WTC11 (cell line): ENCODE measurements at regions not wholly inside any gene's neighbourhood (a gene's known extent, or its start where the extent isn't known, plus 50 kb on each side); places are given as distances from the start of the nearest gene placed in this dataset.

Experiments
- ATAC-seq: fragments of 200-7000 bp; cut with Tn5 transposase; 2 replicates; pipeline ENCODE4 v1.10.0; 2021; ENCODE audit warnings: mild to moderate bottlenecking, moderate library complexity
- CTCF ChIA-PET: fragments of 300-600 bp; sonication (Branson Sonifier 250); formaldehyde crosslinking; loops from one replicate; lab custom pipeline; 2021; ENCODE audit warnings: antibody characterized with exemption; lab: Charles Lee
- POLR2A ChIA-PET: fragments of 350-600 bp; sonication (Branson Sonifier 250); formaldehyde crosslinking; loops from one replicate; lab custom pipeline; 2021; ENCODE audit warnings: antibody characterized with exemption; lab: Charles Lee
- DNase-seq: peaks from one replicate; pipeline ENCODE4 v3.0.0; 2021; ENCODE audit warnings: low spot score
- H3K27ac Mint-ChIP-seq: 2 replicates; pipeline ENCODE4 v1.8.0; 2021; ENCODE audit warnings: mixed read lengths
- H3K27me3 Mint-ChIP-seq: 2 replicates; pipeline ENCODE4 v1.8.0; 2021; ENCODE audit warnings: low read depth, mild to moderate bottlenecking, moderate library complexity, mixed read lengths
- H3K36me3 Mint-ChIP-seq: 2 replicates; pipeline ENCODE4 v1.8.0; 2021; ENCODE audit warnings: mixed read lengths
- H3K4me1 Mint-ChIP-seq: 2 replicates; pipeline ENCODE4 v1.8.0; 2022; ENCODE audit warnings: mixed read lengths
- H3K4me3 Mint-ChIP-seq: 2 replicates; pipeline ENCODE4 v1.8.0; 2021; ENCODE audit warnings: mild to moderate bottlenecking, moderate library complexity, mixed read lengths
- H3K9me3 Mint-ChIP-seq: 2 replicates; pipeline ENCODE4 v1.8.0; 2021; ENCODE audit warnings: mixed read lengths
- CREB1 ChIP-seq: sonication (generic); formaldehyde crosslinking; IDR thresholded peaks from 2 replicates; pipeline ENCODE4 v1.8.0; 2023; ENCODE audit warnings: mild to moderate bottlenecking, missing genetic modification reagents
- FOXP4 ChIP-seq: sonication (generic); formaldehyde crosslinking; IDR thresholded peaks from 2 replicates; pipeline ENCODE4 v1.8.0; 2022; ENCODE audit warnings: mild to moderate bottlenecking, missing genetic modification reagents
- IRF2 ChIP-seq: sonication (generic); formaldehyde crosslinking; IDR thresholded peaks from 2 replicates; pipeline ENCODE4 v1.8.0; 2022; ENCODE audit warnings: low read depth, missing genetic modification reagents, borderline replicate concordance
- JAZF1 ChIP-seq: fragments of 250-450 bp; sonication (Bioruptor Pico); IDR thresholded peaks from 2 replicates; pipeline ENCODE4 v1.9.0; 2021; ENCODE audit warnings: moderate library complexity, mild to moderate bottlenecking, inconsistent platforms
- NR1H2 ChIP-seq: sonication (generic); formaldehyde crosslinking; IDR thresholded peaks from 2 replicates; pipeline ENCODE4 v1.9.0; 2021; ENCODE audit warnings: mild to moderate bottlenecking, moderate library complexity, missing genetic modification reagents
- OVOL2 ChIP-seq: fragments of 250-450 bp; sonication (Bioruptor Pico); IDR thresholded peaks from 2 replicates; pipeline ENCODE4 v1.9.0; 2021; ENCODE audit warnings: mild to moderate bottlenecking, borderline replicate concordance
- SMAD4 ChIP-seq: sonication (generic); formaldehyde crosslinking; IDR thresholded peaks from 2 replicates; pipeline ENCODE4 v1.8.0; 2022; ENCODE audit warnings: mild to moderate bottlenecking, missing genetic modification reagents
- TEAD4 ChIP-seq: sonication (generic); formaldehyde crosslinking; IDR thresholded peaks from 2 replicates; pipeline ENCODE4 v1.8.0; 2022; ENCODE audit warnings: mild to moderate bottlenecking, missing genetic modification reagents
- USF2 ChIP-seq: sonication (generic); formaldehyde crosslinking; IDR thresholded peaks from 2 replicates; pipeline ENCODE4 v1.8.1; 2023; ENCODE audit warnings: mild to moderate bottlenecking, missing genetic modification reagents, moderate library complexity
- ZBTB21 ChIP-seq: sonication (generic); formaldehyde crosslinking; IDR thresholded peaks from 2 replicates; pipeline ENCODE4 v1.8.1; 2023; ENCODE audit warnings: mild to moderate bottlenecking, missing genetic modification reagents, borderline replicate concordance
- ZNF138 ChIP-seq: sonication (generic); formaldehyde crosslinking; conservative IDR thresholded peaks from 2 replicates; pipeline ENCODE4 v1.8.1; 2022; ENCODE audit warnings: mild to moderate bottlenecking, moderate library complexity, missing genetic modification reagents
- ZNF416 ChIP-seq: fragments of 250-450 bp; sonication (Bioruptor Pico); IDR thresholded peaks from 2 replicates; pipeline ENCODE4 v1.9.0; 2021; ENCODE audit warnings: mild to moderate bottlenecking, inconsistent platforms
- ZNF671 ChIP-seq: fragments of 250-450 bp; sonication (Bioruptor Pico); IDR thresholded peaks from 2 replicates; pipeline ENCODE4 v1.8.0; 2021; ENCODE audit warnings: mild to moderate bottlenecking
- TF ChIP-seq, protein P1 (sequence below): fragments of 250-450 bp; sonication (Bioruptor Pico); conservative IDR thresholded peaks from 2 replicates; pipeline ENCODE4 v1.9.0; 2021; ENCODE audit warnings: mild to moderate bottlenecking
- TF ChIP-seq, protein P2 (sequence below): sonication (generic); formaldehyde crosslinking; IDR thresholded peaks from 2 replicates; pipeline ENCODE4 v1.8.1; 2023; ENCODE audit warnings: mild to moderate bottlenecking, missing genetic modification reagents, borderline replicate concordance
- TF ChIP-seq, protein P3 (sequence below): sonication (generic); formaldehyde crosslinking; IDR thresholded peaks from 2 replicates; pipeline ENCODE4 v1.8.0; 2023; ENCODE audit warnings: missing genetic modification reagents
- TF ChIP-seq, protein P4 (sequence below): fragments of 250-450 bp; sonication (Bioruptor Pico); IDR thresholded peaks from 2 replicates; pipeline ENCODE4 v1.9.0; 2021; ENCODE audit warnings: mild to moderate bottlenecking
- TF ChIP-seq, protein P5 (sequence below): sonication (generic); formaldehyde crosslinking; IDR thresholded peaks from 2 replicates; pipeline ENCODE4 v1.8.1; 2022; ENCODE audit warnings: mild to moderate bottlenecking, moderate library complexity, missing genetic modification reagents
- TF ChIP-seq, protein P6 (sequence below): fragments of 250-450 bp; sonication (Bioruptor Pico); IDR thresholded peaks from 2 replicates; pipeline ENCODE4 v1.8.0; 2021; ENCODE audit warnings: mild to moderate bottlenecking
- TF ChIP-seq, protein P7 (sequence below): sonication (generic); formaldehyde crosslinking; conservative IDR thresholded peaks from 2 replicates; pipeline ENCODE4 v1.8.1; 2022; ENCODE audit warnings: mild to moderate bottlenecking, missing genetic modification reagents

DNA sequence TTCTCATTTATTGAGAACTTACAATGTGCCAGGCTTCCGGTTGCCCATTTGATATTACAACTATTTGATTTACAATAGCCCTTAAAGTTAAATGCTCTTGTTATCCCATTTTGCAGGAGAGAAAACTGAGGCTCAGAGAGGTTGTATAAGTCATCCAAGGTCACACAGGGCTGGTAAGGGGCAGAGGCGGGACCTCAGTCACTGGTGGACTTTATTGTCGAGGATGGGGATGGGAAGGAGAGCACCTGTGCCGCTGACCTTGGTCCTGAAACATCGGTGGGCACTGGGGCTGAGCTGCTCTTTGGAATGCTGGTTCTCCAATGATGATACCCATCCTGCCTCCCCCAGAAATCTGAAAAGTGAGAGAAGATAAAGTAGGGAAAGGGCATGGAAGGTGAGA, 265.4 kb downstream of the MIAT start (continued):
- TF ChIP-seq, protein P1, sequence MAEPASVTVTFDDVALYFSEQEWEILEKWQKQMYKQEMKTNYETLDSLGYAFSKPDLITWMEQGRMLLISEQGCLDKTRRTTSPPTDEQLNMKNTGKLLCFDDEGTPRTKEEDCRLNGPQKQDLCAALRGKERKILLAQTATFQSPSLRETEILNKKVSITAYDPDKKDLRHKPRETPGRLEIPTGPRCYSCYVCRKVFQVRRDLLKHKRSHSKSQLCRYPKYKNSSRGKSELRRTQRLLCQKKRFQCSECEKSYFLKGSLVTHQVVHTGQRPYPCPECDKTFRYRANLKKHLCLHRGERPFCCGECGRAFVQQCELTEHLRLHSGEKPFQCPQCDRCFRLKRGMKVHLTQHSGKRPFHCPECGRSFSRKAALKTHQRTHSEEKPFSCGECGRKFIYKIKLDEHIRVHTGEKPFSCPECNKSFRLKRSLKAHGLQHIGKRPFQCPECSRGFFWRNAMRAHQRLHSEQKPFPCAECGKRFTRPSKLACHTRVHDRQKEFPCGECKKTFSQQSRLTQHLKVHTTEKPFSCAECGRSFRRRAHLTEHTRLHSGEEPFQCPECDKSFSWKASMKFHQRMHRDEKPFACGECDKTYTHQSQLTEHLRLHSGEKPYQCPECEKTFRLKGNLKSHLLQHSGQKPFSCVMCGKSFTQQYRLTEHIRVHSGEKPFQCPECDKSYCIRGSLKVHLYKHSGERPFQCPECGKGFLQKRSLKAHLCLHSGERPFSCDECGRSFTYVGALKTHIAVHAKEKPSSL, result no peak
- TF ChIP-seq USF2 (CRISPR knock-in tag), result 0 out of 2 replicates have a peak, but pooled peaks have one; percentile 17
- TF ChIP-seq TEAD4, result peak; percentile 81; the same call in 1 of the 2 replicates
- no peak for TF ChIP-seq ZBTB21
- no peak; the same call in 1 of the 2 replicates for TF ChIP-seq ZNF138 (CRISPR knock-in tag)
- TF ChIP-seq, protein P2, sequence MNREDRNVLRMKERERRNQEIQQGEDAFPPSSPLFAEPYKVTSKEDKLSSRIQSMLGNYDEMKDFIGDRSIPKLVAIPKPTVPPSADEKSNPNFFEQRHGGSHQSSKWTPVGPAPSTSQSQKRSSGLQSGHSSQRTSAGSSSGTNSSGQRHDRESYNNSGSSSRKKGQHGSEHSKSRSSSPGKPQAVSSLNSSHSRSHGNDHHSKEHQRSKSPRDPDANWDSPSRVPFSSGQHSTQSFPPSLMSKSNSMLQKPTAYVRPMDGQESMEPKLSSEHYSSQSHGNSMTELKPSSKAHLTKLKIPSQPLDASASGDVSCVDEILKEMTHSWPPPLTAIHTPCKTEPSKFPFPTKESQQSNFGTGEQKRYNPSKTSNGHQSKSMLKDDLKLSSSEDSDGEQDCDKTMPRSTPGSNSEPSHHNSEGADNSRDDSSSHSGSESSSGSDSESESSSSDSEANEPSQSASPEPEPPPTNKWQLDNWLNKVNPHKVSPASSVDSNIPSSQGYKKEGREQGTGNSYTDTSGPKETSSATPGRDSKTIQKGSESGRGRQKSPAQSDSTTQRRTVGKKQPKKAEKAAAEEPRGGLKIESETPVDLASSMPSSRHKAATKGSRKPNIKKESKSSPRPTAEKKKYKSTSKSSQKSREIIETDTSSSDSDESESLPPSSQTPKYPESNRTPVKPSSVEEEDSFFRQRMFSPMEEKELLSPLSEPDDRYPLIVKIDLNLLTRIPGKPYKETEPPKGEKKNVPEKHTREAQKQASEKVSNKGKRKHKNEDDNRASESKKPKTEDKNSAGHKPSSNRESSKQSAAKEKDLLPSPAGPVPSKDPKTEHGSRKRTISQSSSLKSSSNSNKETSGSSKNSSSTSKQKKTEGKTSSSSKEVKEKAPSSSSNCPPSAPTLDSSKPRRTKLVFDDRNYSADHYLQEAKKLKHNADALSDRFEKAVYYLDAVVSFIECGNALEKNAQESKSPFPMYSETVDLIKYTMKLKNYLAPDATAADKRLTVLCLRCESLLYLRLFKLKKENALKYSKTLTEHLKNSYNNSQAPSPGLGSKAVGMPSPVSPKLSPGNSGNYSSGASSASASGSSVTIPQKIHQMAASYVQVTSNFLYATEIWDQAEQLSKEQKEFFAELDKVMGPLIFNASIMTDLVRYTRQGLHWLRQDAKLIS, result no peak
- TF ChIP-seq ZNF416 (CRISPR knock-in tag), result no peak

GRCh38 chr22:26923531-26923930, 266.1 kb downstream of the MIAT start:
- Mint-ChIP-seq H3K27me3 (no peaks in the 10 kb centered on the region; the same call in 1 of the 2 replicates), H3K4me1 (peaks cover 17% of the 10 kb centered on the region), H3K9me3 (no peaks in the 10 kb centered on the region), H3K27ac (peak overlapping the region; percentile 33; the same call in 1 of the 2 replicates), H3K36me3 (no peaks in the 10 kb centered on the region), H3K4me3 (no peak overlapping the region)
- no peak for TF ChIP-seq ZNF671 (CRISPR knock-in tag)
- TF ChIP-seq, protein P3, sequence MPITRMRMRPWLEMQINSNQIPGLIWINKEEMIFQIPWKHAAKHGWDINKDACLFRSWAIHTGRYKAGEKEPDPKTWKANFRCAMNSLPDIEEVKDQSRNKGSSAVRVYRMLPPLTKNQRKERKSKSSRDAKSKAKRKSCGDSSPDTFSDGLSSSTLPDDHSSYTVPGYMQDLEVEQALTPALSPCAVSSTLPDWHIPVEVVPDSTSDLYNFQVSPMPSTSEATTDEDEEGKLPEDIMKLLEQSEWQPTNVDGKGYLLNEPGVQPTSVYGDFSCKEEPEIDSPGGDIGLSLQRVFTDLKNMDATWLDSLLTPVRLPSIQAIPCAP (CRISPR knock-in tag), result no peak
- TF ChIP-seq USF2 (CRISPR knock-in tag), result no peak
- DNase-seq (peak; percentile 30), ATAC-seq (peak; percentile 61)
- ChIA-PET POLR2A (no interaction called here), CTCF (interaction anchor here (1.0 kb wide), 1 partner anchor 167 kb away, joined by 3 read pairs; no protein-coding TSS in a partner anchor)

DNA sequence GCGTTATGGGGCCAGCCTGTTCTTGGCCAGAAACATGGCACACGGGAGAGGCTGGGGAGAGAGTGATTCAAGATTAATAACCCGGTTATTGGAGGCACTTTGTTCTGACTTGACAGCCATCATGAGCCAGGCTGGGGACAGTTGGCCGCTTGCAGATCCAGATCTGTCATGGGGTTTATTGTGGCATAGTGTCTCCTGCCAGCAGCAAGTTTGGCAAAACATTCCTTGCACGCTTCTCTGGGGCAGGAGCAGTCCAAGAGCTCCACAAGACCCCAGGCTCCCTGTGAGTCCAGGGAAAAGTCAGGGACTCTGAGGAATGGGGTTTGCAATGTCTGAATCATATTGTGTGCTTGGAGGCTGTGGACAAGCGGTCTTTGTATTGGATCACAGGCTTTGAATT, 270.4 kb downstream of the MIAT start:
- H3K27me3 Mint-ChIP-seq, result no peaks in the 10 kb centered on the region
- no peaks in the 10 kb centered on the region for H3K36me3 Mint-ChIP-seq
- no peaks in the 10 kb centered on the region for H3K9me3 Mint-ChIP-seq
- ChIA-PET CTCF (interaction anchor here (0.7 kb wide), 1 partner anchor 9 kb away, joined by 3 read pairs; no protein-coding TSS in a partner anchor), POLR2A (no interaction called here)
- DNase-seq (no peak), ATAC-seq (no peak)
- no peak overlapping the region for H3K4me3 Mint-ChIP-seq
- H3K27ac Mint-ChIP-seq, result no peak overlapping the region
- H3K4me1 Mint-ChIP-seq, result peaks cover 15% of the 10 kb centered on the region
- TF ChIP-seq OVOL2 (CRISPR knock-in tag) (no peak), JAZF1 (CRISPR knock-in tag) (no peak), NR1H2 (CRISPR knock-in tag) (no peak), IRF2 (CRISPR knock-in tag) (no peak), CREB1 (CRISPR knock-in tag) (no peak), ZNF138 (CRISPR knock-in tag) (no peak), SMAD4 (no peak), FOXP4 (CRISPR knock-in tag) (no peak)
- TF ChIP-seq, protein P4, sequence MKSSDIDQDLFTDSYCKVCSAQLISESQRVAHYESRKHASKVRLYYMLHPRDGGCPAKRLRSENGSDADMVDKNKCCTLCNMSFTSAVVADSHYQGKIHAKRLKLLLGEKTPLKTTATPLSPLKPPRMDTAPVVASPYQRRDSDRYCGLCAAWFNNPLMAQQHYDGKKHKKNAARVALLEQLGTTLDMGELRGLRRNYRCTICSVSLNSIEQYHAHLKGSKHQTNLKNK (CRISPR knock-in tag), result no peak
- TF ChIP-seq, protein P5, sequence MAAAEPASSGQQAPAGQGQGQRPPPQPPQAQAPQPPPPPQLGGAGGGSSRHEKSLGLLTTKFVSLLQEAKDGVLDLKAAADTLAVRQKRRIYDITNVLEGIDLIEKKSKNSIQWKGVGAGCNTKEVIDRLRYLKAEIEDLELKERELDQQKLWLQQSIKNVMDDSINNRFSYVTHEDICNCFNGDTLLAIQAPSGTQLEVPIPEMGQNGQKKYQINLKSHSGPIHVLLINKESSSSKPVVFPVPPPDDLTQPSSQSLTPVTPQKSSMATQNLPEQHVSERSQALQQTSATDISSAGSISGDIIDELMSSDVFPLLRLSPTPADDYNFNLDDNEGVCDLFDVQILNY (CRISPR knock-in tag), result no peak
- TF ChIP-seq, protein P6, sequence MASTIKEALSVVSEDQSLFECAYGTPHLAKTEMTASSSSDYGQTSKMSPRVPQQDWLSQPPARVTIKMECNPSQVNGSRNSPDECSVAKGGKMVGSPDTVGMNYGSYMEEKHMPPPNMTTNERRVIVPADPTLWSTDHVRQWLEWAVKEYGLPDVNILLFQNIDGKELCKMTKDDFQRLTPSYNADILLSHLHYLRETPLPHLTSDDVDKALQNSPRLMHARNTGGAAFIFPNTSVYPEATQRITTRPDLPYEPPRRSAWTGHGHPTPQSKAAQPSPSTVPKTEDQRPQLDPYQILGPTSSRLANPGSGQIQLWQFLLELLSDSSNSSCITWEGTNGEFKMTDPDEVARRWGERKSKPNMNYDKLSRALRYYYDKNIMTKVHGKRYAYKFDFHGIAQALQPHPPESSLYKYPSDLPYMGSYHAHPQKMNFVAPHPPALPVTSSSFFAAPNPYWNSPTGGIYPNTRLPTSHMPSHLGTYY (CRISPR knock-in tag), result no peak
- TF ChIP-seq, protein P7, sequence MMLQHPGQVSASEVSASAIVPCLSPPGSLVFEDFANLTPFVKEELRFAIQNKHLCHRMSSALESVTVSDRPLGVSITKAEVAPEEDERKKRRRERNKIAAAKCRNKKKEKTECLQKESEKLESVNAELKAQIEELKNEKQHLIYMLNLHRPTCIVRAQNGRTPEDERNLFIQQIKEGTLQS (CRISPR knock-in tag), result no peak
